ENCODE measurements at regions not wholly inside any gene's neighbourhood (a gene's known extent, or its start where the extent isn't known, plus 50 kb on each side); places are given as distances from the start of the nearest gene placed in this dataset.

GRCh38 chr12:91555436-91556415 lies 373.1 kb upstream of the DCN start:
- TF ChIP-seq, protein P1, sequence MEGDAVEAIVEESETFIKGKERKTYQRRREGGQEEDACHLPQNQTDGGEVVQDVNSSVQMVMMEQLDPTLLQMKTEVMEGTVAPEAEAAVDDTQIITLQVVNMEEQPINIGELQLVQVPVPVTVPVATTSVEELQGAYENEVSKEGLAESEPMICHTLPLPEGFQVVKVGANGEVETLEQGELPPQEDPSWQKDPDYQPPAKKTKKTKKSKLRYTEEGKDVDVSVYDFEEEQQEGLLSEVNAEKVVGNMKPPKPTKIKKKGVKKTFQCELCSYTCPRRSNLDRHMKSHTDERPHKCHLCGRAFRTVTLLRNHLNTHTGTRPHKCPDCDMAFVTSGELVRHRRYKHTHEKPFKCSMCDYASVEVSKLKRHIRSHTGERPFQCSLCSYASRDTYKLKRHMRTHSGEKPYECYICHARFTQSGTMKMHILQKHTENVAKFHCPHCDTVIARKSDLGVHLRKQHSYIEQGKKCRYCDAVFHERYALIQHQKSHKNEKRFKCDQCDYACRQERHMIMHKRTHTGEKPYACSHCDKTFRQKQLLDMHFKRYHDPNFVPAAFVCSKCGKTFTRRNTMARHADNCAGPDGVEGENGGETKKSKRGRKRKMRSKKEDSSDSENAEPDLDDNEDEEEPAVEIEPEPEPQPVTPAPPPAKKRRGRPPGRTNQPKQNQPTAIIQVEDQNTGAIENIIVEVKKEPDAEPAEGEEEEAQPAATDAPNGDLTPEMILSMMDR (IDR thresholded peaks at IDR 0.05 in 8 of 11, conservative IDR thresholded peaks at IDR 0.05 in 3 of 11), result no peak
- TF ChIP-seq POLR2A (IDR thresholded peaks at IDR 0.05) (no peak), POLR2AphosphoS5 (IDR thresholded peaks at IDR 0.05) (no peak)
